Natural killer cell (primary cell): ENCODE measurements at regions not wholly inside any gene's neighbourhood (a gene's known extent, or its start where the extent isn't known, plus 50 kb on each side); places are given as distances from the start of the nearest gene placed in this dataset.

Experiments used
- ATAC-seq, 3 donors: fragments of 150-1000 bp in 2 of 3; fragments of 200-7000 bp in 1 of 3; cut with Tn5 transposase; 1 replicate in 1 of 3; 2 replicates in 2 of 3; pipeline ENCODE4 v1.10.0; 2021; ENCODE audit warnings: mild to moderate bottlenecking in 2 of 3, moderate library complexity in 2 of 3
- DNase-seq, 2 donors: peaks; one replicate each; pipeline versions ENCODE4 v3.0.0 to v3.0.0-alpha.2; 2013 to 2021; ENCODE audit warnings: mixed read lengths in 1 of 2
- H3K27ac ChIP-seq: one replicate; pipeline ENCODE4 v1.5.1; 2013; ENCODE audit warnings: mild to moderate bottlenecking, low read length
- H3K27me3 ChIP-seq: one replicate; pipeline ENCODE4 v1.6.1; 2013; ENCODE audit warnings: low read length; ENCODE audit not compliant: control insufficient read depth, insufficient read depth
- H3K36me3 ChIP-seq: one replicate; pipeline ENCODE4 v1.6.1; 2013; ENCODE audit warnings: low read length; ENCODE audit not compliant: control insufficient read depth, insufficient read depth
- H3K4me1 ChIP-seq: one replicate; pipeline ENCODE4 v1.6.1; 2013; ENCODE audit warnings: low read length; ENCODE audit not compliant: control insufficient read depth, insufficient read depth
- H3K4me3 ChIP-seq: one replicate; pipeline ENCODE4 v1.5.1; 2013; ENCODE audit warnings: low read length
- H3K9me3 ChIP-seq: one replicate; pipeline ENCODE4 v1.6.1; 2013; ENCODE audit warnings: low read length; ENCODE audit not compliant: control insufficient read depth, insufficient read depth
- H3K27ac Mint-ChIP-seq, 2 donors: one replicate each; pipeline ENCODE4 v1.8.0; 2022; ENCODE audit warnings: mild to moderate bottlenecking in 2 of 2, mixed read lengths in 2 of 2, moderate library complexity in 1 of 2
- H3K27me3 Mint-ChIP-seq, 2 donors: one replicate each; pipeline ENCODE4 v1.8.0; 2022; ENCODE audit warnings: low read depth in 2 of 2, mixed read lengths in 2 of 2
- H3K36me3 Mint-ChIP-seq: one replicate; pipeline ENCODE4 v1.8.0; 2022; ENCODE audit warnings: mixed read lengths
- H3K4me1 Mint-ChIP-seq, 2 donors: one replicate each; pipeline ENCODE4 v1.8.0; 2022; ENCODE audit warnings: mixed read lengths in 2 of 2
- H3K4me3 Mint-ChIP-seq: one replicate; pipeline ENCODE4 v1.8.0; 2022; ENCODE audit warnings: mild to moderate bottlenecking, moderate library complexity, mixed read lengths
- H3K9me3 Mint-ChIP-seq, 2 donors: one replicate each; pipeline ENCODE4 v1.8.0; 2022; ENCODE audit warnings: mixed read lengths in 2 of 2
- WGBS: methylation state at CpG from one replicate; pipeline ENCODE4 v1.1.7; 2013; ENCODE audit warnings: missing lambda C conversion rate; ENCODE audit not compliant: insufficient coverage; 5-methylcytosine and 5-hydroxymethylcytosine counted together
- intact Hi-C: fragments of 100-400 bp; cut with micrococcal nuclease; formaldehyde crosslinking; loops from one replicate; pipeline ENCODE4 v1.14.2; 2022
- TF ChIP-seq, protein P1 (sequence below): fragments of 200-600 bp; IDR thresholded peaks from one replicate; pipeline ENCODE4 v1.8.0; 2022; ENCODE audit warnings: antibody characterized with exemption

DNA sequence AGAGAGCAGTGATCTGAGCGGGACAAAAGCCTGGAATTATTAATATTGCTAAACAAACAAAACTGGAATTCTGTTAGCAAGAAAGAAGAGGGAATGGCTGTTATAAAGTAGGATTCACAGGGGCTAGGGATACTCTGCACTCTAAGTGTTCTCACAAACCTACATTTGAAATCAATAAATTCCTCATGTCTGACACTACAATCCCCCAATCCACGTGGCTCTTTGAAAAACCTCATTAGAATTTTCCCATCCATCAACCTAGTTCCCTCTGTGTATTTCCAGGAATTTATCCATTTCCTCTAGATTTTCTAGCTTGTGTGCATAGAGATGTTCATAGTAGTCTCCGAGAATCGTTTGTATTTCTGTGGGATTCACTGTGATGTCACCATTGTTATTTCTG is 307.5 kb downstream of the RBM26 start:
- Mint-ChIP-seq H3K36me3 (no peaks in the 10 kb centered on the region), H3K4me3 (no peak overlapping the region), H3K27ac (no peak overlapping the region), H3K27me3 (no peaks in the 10 kb centered on the region), H3K4me1 (no peaks in the 10 kb centered on the region), H3K9me3 (peaks cover 2 to 8% of the 10 kb centered on the region in 2 donors)
- TF ChIP-seq, protein P1, sequence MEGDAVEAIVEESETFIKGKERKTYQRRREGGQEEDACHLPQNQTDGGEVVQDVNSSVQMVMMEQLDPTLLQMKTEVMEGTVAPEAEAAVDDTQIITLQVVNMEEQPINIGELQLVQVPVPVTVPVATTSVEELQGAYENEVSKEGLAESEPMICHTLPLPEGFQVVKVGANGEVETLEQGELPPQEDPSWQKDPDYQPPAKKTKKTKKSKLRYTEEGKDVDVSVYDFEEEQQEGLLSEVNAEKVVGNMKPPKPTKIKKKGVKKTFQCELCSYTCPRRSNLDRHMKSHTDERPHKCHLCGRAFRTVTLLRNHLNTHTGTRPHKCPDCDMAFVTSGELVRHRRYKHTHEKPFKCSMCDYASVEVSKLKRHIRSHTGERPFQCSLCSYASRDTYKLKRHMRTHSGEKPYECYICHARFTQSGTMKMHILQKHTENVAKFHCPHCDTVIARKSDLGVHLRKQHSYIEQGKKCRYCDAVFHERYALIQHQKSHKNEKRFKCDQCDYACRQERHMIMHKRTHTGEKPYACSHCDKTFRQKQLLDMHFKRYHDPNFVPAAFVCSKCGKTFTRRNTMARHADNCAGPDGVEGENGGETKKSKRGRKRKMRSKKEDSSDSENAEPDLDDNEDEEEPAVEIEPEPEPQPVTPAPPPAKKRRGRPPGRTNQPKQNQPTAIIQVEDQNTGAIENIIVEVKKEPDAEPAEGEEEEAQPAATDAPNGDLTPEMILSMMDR, result no peak
- ATAC-seq, result no peak
- Histone ChIP-seq H3K36me3 (no peaks in the 10 kb centered on the region), H3K9me3 (no peaks in the 10 kb centered on the region), H3K27me3 (no peaks in the 10 kb centered on the region), H3K27ac (no peak overlapping the region), H3K4me3 (no peak overlapping the region), H3K4me1 (no peaks in the 10 kb centered on the region)
- DNase-seq, result no peak
- WGBS, result 65% methylated on average over 2 of the region's 4 CpGs
- intact Hi-C loops, result no loop called here

DNA sequence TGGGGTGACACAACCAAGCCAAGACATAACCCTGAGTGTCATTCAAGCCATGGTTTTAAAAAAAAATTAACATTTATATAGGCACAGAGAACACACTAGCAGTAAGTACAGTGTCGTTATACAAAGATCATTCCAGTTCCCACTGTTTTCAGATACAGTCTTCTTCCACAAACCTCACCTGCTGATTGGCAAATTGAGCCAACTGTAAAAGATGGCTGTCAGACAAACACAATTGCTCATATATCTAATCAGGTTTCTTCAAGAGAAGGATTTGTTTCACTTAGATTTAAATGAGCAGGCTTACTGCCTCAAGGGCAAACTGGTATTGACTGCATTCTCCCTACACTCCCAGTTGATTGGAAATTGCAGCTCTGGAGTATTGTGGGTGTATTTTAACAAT is 308.9 kb downstream of the RBM26 start:
- Mint-ChIP-seq H3K4me1 (no peaks in the 10 kb centered on the region), H3K36me3 (no peaks in the 10 kb centered on the region), H3K9me3 (peaks cover 2 to 8% of the 10 kb centered on the region in 2 donors), H3K4me3 (no peak overlapping the region), H3K27me3 (no peaks in the 10 kb centered on the region), H3K27ac (no peak overlapping the region)
- no peak for ATAC-seq
- 84% methylated on average over 1 of the region's 1 CpG for WGBS
- Histone ChIP-seq H3K9me3 (no peaks in the 10 kb centered on the region), H3K36me3 (no peaks in the 10 kb centered on the region), H3K4me3 (no peak overlapping the region), H3K27ac (no peak overlapping the region), H3K4me1 (no peaks in the 10 kb centered on the region), H3K27me3 (no peaks in the 10 kb centered on the region)
- TF ChIP-seq, protein P1, result no peak
- intact Hi-C loops, result no loop called here
- DNase-seq, result no peak

GRCh38 chr13:79096099-79096498 is 310.0 kb downstream of the RBM26 start:
- WGBS, result 71% methylated on average over 1 of the region's 1 CpG
- TF ChIP-seq, protein P1, result no peak
- intact Hi-C loops, result no loop called here
- Histone ChIP-seq H3K4me3 (no peak overlapping the region), H3K27ac (no peak overlapping the region), H3K4me1 (no peaks in the 10 kb centered on the region), H3K27me3 (no peaks in the 10 kb centered on the region), H3K9me3 (no peaks in the 10 kb centered on the region), H3K36me3 (no peaks in the 10 kb centered on the region)
- ATAC-seq, result no peak
- Mint-ChIP-seq H3K27me3 (no peaks in the 10 kb centered on the region), H3K36me3 (no peaks in the 10 kb centered on the region), H3K4me1 (no peaks in the 10 kb centered on the region), H3K27ac (no peak overlapping the region), H3K9me3 (peaks cover 2 to 6% of the 10 kb centered on the region in 2 donors), H3K4me3 (no peak overlapping the region)
- no peak for DNase-seq

DNA sequence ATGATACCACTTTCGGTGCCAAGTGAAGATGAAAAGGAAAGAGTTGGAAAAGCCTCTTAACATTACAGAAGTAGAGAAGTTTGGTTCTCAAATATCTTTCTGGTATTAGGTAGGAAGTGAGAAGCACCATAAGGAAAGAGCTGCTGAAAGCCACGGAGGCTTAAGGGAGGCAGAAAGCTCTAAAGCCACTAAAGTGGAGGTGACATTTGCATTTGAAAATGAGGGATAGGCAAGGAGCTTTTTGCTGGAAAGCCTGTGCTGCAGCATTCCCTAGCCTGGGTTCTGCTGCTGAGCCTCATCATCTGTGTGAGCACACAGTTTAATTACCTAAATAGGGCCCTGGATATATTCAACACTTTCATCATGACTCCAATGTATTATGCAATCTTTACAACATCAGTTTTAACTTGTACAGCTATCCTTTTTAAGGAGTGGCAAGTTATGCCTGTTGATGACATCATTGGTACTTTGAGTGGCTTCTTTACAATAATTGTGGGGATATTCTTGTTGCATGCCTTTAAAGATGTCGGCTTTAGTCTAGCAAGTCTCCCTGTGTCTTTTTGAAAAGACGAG is 315.4 kb downstream of the RBM26 start:
- Mint-ChIP-seq H3K9me3 (peaks cover 7 to 9% of the 10 kb centered on the region in 2 donors), H3K4me3 (no peak overlapping the region), H3K36me3 (no peaks in the 10 kb centered on the region), H3K4me1 (no peaks in the 10 kb centered on the region), H3K27me3 (no peaks in the 10 kb centered on the region), H3K27ac (no peak overlapping the region)
- Histone ChIP-seq H3K4me3 (no peak overlapping the region), H3K4me1 (no peaks in the 10 kb centered on the region), H3K36me3 (no peaks in the 10 kb centered on the region), H3K27ac (no peak overlapping the region), H3K9me3 (no peaks in the 10 kb centered on the region), H3K27me3 (no peaks in the 10 kb centered on the region)
- ATAC-seq (no peak), DNase-seq (no peak)
- intact Hi-C loops, result no loop called here
- TF ChIP-seq, protein P1, result no peak
- 82% methylated on average over 3 of the region's 4 CpGs for WGBS
